IPS-20b (cell line): ENCODE measurements at regions not wholly inside any gene's neighbourhood (a gene's known extent, or its start where the extent isn't known, plus 50 kb on each side); places are given as distances from the start of the nearest gene placed in this dataset.

Experiments
- H3K27ac ChIP-seq: one replicate; pipeline ENCODE4 v1.5.1; 2013; ENCODE audit warnings: low read length
- H3K27me3 ChIP-seq: 2 replicates; pipeline ENCODE4 v1.6.1; 2013; ENCODE audit warnings: mild to moderate bottlenecking, low read length, inconsistent platforms; ENCODE audit not compliant: insufficient read depth
- H3K36me3 ChIP-seq: 2 replicates; pipeline ENCODE4 v1.6.1; 2013; ENCODE audit warnings: low read depth, mild to moderate bottlenecking, inconsistent platforms, low read length, moderate library complexity; ENCODE audit not compliant: insufficient read depth
- H3K4me1 ChIP-seq: 2 replicates; pipeline ENCODE4 v1.6.1; 2013; ENCODE audit warnings: mild to moderate bottlenecking, control low read depth, inconsistent platforms, low read length, moderate library complexity; ENCODE audit not compliant: insufficient read depth
- H3K4me3 ChIP-seq: 2 replicates; pipeline ENCODE4 v1.5.1; 2013; ENCODE audit warnings: mild to moderate bottlenecking, low read length, inconsistent platforms
- H3K9ac ChIP-seq: 2 replicates; pipeline ENCODE4 v1.6.1; 2013; ENCODE audit warnings: low read depth, mild to moderate bottlenecking, inconsistent platforms, low read length, moderate library complexity
- H3K9me3 ChIP-seq: 2 replicates; pipeline ENCODE4 v1.6.1; 2013; ENCODE audit warnings: mild to moderate bottlenecking, low read depth, low read length, inconsistent platforms; ENCODE audit not compliant: insufficient read depth

- no peaks in the 10 kb centered on the region for H3K36me3 ChIP-seq
- peaks cover 7% of the 10 kb centered on the region; the same call in 1 of the 2 replicates for H3K4me1 ChIP-seq
- H3K9me3 ChIP-seq, result no peaks in the 10 kb centered on the region
- no peak overlapping the region for H3K27ac ChIP-seq
- H3K27me3 ChIP-seq, result no peaks in the 10 kb centered on the region
- no peak overlapping the region for H3K9ac ChIP-seq
- H3K4me3 ChIP-seq, result no peak overlapping the region
Observed at GRCh38 chr4:83664071-83664470, 128.2 kb downstream of the GPAT3 start.

- no peak overlapping the region for H3K9ac ChIP-seq
- no peaks in the 10 kb centered on the region for H3K36me3 ChIP-seq
- no peaks in the 10 kb centered on the region for H3K9me3 ChIP-seq
- no peak overlapping the region for H3K27ac ChIP-seq
- peaks cover 11% of the 10 kb centered on the region for H3K4me1 ChIP-seq
- H3K4me3 ChIP-seq, result no peak overlapping the region
- no peaks in the 10 kb centered on the region for H3K27me3 ChIP-seq
Observed at GRCh38 chr4:83662204-83662603, 126.3 kb downstream of the GPAT3 start.

DNA sequence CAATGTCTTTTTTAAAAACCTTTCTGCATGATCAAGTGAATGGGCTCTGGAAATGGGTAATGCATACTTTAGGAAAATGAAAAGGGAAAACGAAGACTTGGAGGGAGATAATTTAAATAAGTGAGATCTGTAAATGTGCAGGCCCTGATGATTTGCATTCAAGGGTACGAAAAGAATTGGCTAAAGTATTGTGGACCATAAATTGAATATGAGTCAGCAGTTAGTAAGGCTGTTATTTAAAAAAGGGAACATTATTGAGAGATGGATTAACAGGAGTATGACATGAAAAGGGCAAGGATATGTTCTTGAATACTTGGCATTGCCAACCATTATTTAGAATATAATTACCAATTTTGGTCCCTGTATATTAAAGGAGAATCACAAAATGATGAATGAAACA is 125.5 kb downstream of the GPAT3 start:
- H3K27me3 ChIP-seq, result no peaks in the 10 kb centered on the region
- no peak overlapping the region for H3K9ac ChIP-seq
- no peaks in the 10 kb centered on the region for H3K9me3 ChIP-seq
- H3K4me3 ChIP-seq, result no peak overlapping the region
- no peak overlapping the region for H3K27ac ChIP-seq
- no peaks in the 10 kb centered on the region for H3K36me3 ChIP-seq
- H3K4me1 ChIP-seq, result peaks cover 11% of the 10 kb centered on the region

GRCh38 chr4:83660578-83660977 is 124.7 kb downstream of the GPAT3 start:
- H3K27me3 ChIP-seq, result no peaks in the 10 kb centered on the region
- no peak overlapping the region for H3K9ac ChIP-seq
- H3K27ac ChIP-seq, result no peak overlapping the region
- no peaks in the 10 kb centered on the region for H3K36me3 ChIP-seq
- H3K4me1 ChIP-seq, result peaks cover 11% of the 10 kb centered on the region
- no peaks in the 10 kb centered on the region for H3K9me3 ChIP-seq
- H3K4me3 ChIP-seq, result no peak overlapping the region

DNA sequence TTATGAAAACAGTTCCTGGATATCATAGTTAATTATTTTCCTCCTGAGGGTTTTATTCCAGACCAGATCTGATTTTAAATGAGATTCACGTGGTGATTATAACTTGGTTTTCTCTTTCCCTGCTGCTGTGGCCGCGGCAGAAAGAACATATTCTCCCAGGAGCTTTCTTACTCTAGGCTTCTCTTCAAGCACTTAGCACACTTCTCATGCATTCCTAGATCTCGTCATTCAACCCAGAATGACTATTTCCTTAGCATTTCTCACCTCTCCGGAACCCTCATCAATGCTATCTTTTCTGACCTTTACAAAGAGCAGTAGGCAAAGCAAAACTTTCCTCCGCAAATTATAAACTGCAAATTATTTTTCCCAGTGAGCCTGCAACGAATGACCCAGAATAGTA is 122.9 kb downstream of the GPAT3 start:
- peaks cover 11% of the 10 kb centered on the region; the same call in 1 of the 2 replicates for H3K4me1 ChIP-seq
- no peak overlapping the region for H3K9ac ChIP-seq
- no peak overlapping the region for H3K4me3 ChIP-seq
- H3K27me3 ChIP-seq, result no peaks in the 10 kb centered on the region
- no peaks in the 10 kb centered on the region for H3K9me3 ChIP-seq
- no peaks in the 10 kb centered on the region for H3K36me3 ChIP-seq
- no peak overlapping the region for H3K27ac ChIP-seq

DNA sequence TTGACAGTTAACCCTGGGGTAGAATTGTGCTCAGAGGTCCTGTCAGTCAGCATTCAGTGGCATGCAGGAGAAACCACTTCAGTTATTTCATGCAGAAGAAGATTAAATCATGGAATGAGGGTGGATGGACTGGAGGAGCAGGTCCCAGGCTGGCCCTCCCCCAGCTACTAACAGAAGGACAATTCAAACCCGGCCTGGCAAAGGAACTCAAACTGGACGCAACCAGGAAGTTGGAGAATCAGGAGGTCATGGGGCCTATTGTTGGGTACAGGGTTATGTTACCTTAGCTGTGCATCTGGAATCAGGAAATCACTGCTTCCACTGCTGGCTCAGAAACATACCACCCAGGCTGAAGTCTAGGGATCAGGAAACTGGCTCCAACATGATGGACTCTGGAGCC is 121.4 kb downstream of the GPAT3 start:
- Histone ChIP-seq H3K27me3 (no peaks in the 10 kb centered on the region), H3K9me3 (no peaks in the 10 kb centered on the region), H3K4me3 (no peak overlapping the region), H3K4me1 (peaks cover 9% of the 10 kb centered on the region; the same call in 1 of the 2 replicates), H3K9ac (no peak overlapping the region), H3K27ac (no peak overlapping the region), H3K36me3 (no peaks in the 10 kb centered on the region)
